GM21825 (cell line): ENCODE measurements at regions not wholly inside any gene's neighbourhood (a gene's known extent, or its start where the extent isn't known, plus 50 kb on each side); places are given as distances from the start of the nearest gene placed in this dataset.

ENCODE experiments used
- ATAC-seq: cut with Tn5 transposase; IDR thresholded peaks from one replicate; pipeline ENCODE4 v1.9.1; 2021; ENCODE audit warnings: mild to moderate bottlenecking, moderate library complexity; ENCODE audit not compliant: unreplicated experiment

- ATAC-seq, result no peak
These were observed 365.9 kb downstream of the LRFN5 start for GRCh38 chr14:41972531-41972930.

- no peak for ATAC-seq
These were observed 353.6 kb downstream of the LRFN5 start for GRCh38 chr14:41960281-41960680.

GRCh38 chr14:41957459-41957858 is 350.8 kb downstream of the LRFN5 start:
- ATAC-seq, result no peak
